ENCODE measurements at regions not wholly inside any gene's neighbourhood (a gene's known extent, or its start where the extent isn't known, plus 50 kb on each side); places are given as distances from the start of the nearest gene placed in this dataset.
"Not testable (repeated sequence)": the region's sequence is repeated elsewhere in the genome, so short reads cannot be mapped to it uniquely, and the experiment has no call there.

DNA sequence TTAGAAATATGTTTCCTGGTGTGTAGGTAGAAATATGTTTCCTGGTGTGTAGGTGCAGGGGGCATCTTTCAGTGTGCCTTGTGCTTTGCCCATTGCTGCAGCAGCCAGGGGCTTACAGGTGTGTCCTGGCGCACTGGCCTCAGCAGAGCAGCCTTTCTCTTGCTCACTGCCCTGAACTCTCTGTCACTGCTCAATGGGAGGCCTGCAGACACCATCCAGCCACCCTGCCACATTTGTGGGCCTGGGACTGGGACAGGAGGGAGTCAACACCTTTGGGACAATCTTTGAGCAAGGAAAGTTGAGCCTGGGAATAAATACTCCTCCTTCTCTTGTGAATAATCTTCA, 62.4 kb upstream of the RBM24 start:
- TF ChIP-seq, protein P1, sequence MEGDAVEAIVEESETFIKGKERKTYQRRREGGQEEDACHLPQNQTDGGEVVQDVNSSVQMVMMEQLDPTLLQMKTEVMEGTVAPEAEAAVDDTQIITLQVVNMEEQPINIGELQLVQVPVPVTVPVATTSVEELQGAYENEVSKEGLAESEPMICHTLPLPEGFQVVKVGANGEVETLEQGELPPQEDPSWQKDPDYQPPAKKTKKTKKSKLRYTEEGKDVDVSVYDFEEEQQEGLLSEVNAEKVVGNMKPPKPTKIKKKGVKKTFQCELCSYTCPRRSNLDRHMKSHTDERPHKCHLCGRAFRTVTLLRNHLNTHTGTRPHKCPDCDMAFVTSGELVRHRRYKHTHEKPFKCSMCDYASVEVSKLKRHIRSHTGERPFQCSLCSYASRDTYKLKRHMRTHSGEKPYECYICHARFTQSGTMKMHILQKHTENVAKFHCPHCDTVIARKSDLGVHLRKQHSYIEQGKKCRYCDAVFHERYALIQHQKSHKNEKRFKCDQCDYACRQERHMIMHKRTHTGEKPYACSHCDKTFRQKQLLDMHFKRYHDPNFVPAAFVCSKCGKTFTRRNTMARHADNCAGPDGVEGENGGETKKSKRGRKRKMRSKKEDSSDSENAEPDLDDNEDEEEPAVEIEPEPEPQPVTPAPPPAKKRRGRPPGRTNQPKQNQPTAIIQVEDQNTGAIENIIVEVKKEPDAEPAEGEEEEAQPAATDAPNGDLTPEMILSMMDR (IDR thresholded peaks at IDR 0.05) = no peak
- Mint-ChIP-seq H3K9me3 (ENCODE audit: unreplicated experiment) (peaks cover 7% of the 10 kb centered on the region), H3K27ac (ENCODE audit: unreplicated experiment) (no peak overlapping the region), H3K36me3 (ENCODE audit: unreplicated experiment) (no peaks in the 10 kb centered on the region), H3K4me1 (ENCODE audit: unreplicated experiment) (peaks cover 7% of the 10 kb centered on the region), H3K27me3 (ENCODE audit: unreplicated experiment) (no peaks in the 10 kb centered on the region), H3K4me3 (ENCODE audit: unreplicated experiment) (no peak overlapping the region)
- no peak for DNase-seq (ENCODE audit: extremely low spot score, unreplicated experiment)

DNA sequence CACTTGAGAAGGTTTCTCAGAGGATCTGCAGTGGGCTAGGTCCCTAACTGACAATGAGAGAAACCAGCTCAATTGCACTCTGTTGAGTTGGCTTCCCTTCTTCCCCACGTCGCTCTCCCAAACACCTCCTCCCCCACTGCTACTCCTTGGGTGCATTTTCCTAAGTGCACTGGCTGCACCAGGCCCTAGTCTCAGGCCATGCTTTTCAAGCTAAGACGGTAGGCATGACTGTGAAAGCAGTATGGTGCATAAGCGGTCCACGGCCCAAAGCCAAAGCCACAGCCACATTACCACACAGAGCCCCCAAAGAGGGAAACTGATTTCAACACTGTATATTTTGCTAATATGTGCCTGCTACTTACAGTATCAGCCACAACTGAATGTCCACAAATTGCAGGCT, 62.1 kb upstream of the RBM24 start:
- no peak for DNase-seq (ENCODE audit: extremely low spot score, unreplicated experiment)
- H3K4me1 Mint-ChIP-seq (ENCODE audit: unreplicated experiment) = peaks cover 7% of the 10 kb centered on the region
- H3K9me3 Mint-ChIP-seq (ENCODE audit: unreplicated experiment) = peaks cover 7% of the 10 kb centered on the region
- H3K27me3 Mint-ChIP-seq (ENCODE audit: unreplicated experiment) = no peaks in the 10 kb centered on the region
- TF ChIP-seq, protein P1 (IDR thresholded peaks at IDR 0.05) = no peak
- H3K36me3 Mint-ChIP-seq (ENCODE audit: unreplicated experiment) = no peaks in the 10 kb centered on the region
- no peak overlapping the region for H3K4me3 Mint-ChIP-seq (ENCODE audit: unreplicated experiment)
- no peak overlapping the region for H3K27ac Mint-ChIP-seq (ENCODE audit: unreplicated experiment)

DNA sequence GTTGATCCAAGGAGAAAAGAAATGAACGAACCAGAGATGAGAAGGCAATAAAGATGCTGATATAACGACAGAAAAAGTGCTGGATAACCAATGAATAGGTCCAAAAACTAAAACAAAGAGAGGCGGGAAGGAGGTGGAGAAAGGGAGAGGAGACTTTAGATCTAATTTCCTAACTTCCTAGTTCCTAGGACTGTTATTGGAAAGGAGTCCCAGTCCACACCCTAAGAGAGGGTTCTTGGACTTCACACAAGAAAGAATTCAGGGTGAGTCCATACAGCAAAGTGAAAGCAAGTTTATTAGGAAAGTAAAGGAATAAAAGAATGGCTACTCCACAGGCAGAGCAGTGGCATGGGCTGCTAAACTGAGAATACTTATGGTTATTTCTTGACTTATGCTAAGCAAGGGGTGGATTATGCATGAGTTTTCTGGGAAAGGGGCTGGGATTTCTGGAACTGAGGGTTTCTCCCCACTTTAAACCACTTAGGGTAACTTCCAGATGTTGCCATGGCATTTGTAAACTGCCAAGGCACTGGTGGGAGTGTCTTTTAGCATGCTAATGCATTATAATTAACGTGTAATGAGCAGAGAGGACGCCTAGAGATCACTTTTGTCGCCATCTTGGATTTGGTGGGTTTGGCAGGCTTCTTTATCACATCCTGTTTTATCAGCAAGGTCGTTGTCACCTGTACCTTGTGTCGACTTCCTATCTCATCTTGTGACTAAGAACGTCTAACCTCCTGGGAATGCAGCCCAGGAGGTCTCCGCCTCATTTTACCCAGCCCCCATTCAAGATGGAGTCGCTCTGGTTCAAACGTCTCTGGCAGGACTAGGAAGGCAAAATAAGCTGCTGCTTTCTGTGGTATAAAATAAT, 60.9 kb upstream of the RBM24 start:
- Mint-ChIP-seq H3K27me3 (ENCODE audit: unreplicated experiment) (no peaks in the 10 kb centered on the region), H3K9me3 (ENCODE audit: unreplicated experiment) (peaks cover 7% of the 10 kb centered on the region), H3K4me3 (ENCODE audit: unreplicated experiment) (no peak overlapping the region), H3K27ac (ENCODE audit: unreplicated experiment) (no peak overlapping the region), H3K36me3 (ENCODE audit: unreplicated experiment) (no peaks in the 10 kb centered on the region), H3K4me1 (ENCODE audit: unreplicated experiment) (peaks cover 7% of the 10 kb centered on the region)
- DNase-seq (ENCODE audit: extremely low spot score, unreplicated experiment) = no peak
- TF ChIP-seq, protein P1 (IDR thresholded peaks at IDR 0.05) = no peak

DNA sequence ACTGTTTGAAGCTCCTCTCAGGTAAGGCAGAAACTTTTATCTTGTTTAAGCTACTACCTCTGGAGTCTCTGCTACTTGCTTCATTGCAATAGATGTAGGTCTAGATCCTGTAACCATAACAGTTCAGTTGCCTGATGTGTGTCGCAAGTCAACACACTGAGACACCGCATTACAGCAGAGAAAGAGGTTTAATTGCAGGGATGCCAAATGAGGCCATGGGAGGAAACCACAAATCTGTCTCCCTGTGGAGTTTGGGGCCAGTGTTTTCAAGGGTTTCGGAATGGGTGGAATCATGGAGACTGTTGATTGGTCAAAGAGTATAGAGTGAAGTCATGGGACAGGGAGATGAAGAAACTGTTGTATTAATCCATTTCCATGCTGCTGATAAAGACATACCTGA, 57.1 kb upstream of the RBM24 start:
- H3K27me3 Mint-ChIP-seq (ENCODE audit: unreplicated experiment) = no peaks in the 10 kb centered on the region
- DNase-seq (ENCODE audit: extremely low spot score, unreplicated experiment) = no peak
- H3K27ac Mint-ChIP-seq (ENCODE audit: unreplicated experiment) = no peak overlapping the region
- no peaks in the 10 kb centered on the region for H3K36me3 Mint-ChIP-seq (ENCODE audit: unreplicated experiment)
- TF ChIP-seq, protein P1 (IDR thresholded peaks at IDR 0.05) = no peak
- peaks cover 19% of the 10 kb centered on the region for H3K4me1 Mint-ChIP-seq (ENCODE audit: unreplicated experiment)
- H3K9me3 Mint-ChIP-seq (ENCODE audit: unreplicated experiment) = no peaks in the 10 kb centered on the region
- H3K4me3 Mint-ChIP-seq (ENCODE audit: unreplicated experiment) = no peak overlapping the region

DNA sequence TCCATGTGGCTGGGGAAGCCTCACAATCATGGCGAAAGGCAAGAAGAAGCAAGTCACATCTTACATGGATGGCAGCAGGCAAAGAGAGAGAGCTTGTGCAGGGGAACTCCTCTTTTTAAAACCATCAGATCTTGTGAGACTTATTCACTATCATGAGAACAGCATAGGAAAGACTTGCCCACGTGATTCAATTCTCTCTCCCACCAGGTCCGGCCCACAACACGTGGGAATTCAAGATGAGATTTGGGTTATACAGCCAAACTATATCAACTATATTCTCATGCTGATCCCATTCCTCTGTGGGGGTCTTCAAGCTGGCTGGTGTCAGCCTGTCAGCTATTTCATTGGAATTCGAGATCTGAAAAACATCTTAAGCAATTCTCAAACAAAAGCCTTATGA, 56.7 kb upstream of the RBM24 start:
- H3K9me3 Mint-ChIP-seq (ENCODE audit: unreplicated experiment); DNase-seq (ENCODE audit: extremely low spot score, unreplicated experiment); H3K27me3 Mint-ChIP-seq (ENCODE audit: unreplicated experiment): not testable (repeated sequence)

More for the DNA sequence above, 56.7 kb upstream of the RBM24 start:
- not testable (repeated sequence) for H3K4me3 Mint-ChIP-seq (ENCODE audit: unreplicated experiment); H3K27ac Mint-ChIP-seq (ENCODE audit: unreplicated experiment); H3K36me3 Mint-ChIP-seq (ENCODE audit: unreplicated experiment)
- peaks cover 19% of the 10 kb centered on the region for H3K4me1 Mint-ChIP-seq (ENCODE audit: unreplicated experiment)
